SK-N-SH (cell line): ENCODE measurements at regions not wholly inside any gene's neighbourhood (a gene's known extent, or its start where the extent isn't known, plus 50 kb on each side); places are given as distances from the start of the nearest gene placed in this dataset.

ENCODE experiments used
- CTCF ChIA-PET: fragments of 300-600, 350-600 bp; formaldehyde crosslinking; extraction: SDS; loops from one replicate; lab custom pipeline; 2021; lab: Yijun Ruan, JAX
- POLR2A ChIA-PET: fragments of 350-600 bp; sonication (Branson Sonifier 250); formaldehyde crosslinking; extraction: SDS; loops from one replicate; lab custom pipeline; 2020; ENCODE audit warnings: antibody characterized with exemption, inconsistent platforms; lab: Yijun Ruan, JAX
- DNase-seq: peaks from one replicate; pipeline ENCODE4 v3.0.0; 2012
- H2AFZ ChIP-seq: fragments of 200-600 bp; sonication (generic); 2 replicates; pipeline ENCODE4 v1.8.1; 2016; ENCODE audit warnings: antibody characterized with exemption, mild to moderate bottlenecking, low read depth
- H3F3A ChIP-seq: fragments of 200-600 bp; sonication (generic); replicated peaks from 2 replicates; pipeline ENCODE3; 2016; ENCODE audit warnings: antibody characterized with exemption, mild to moderate bottlenecking; ENCODE audit not compliant: insufficient read depth
- H3K27ac ChIP-seq, 2 experiments: fragments of 200-500 bp in 1 of 2; fragments of 200-600 bp in 1 of 2; sonication (Bioruptor generic) in 1 of 2; sonication (generic), shearing (Covaris generic) in 1 of 2; 2 replicates each; pipeline versions ENCODE4 v1.5.1 to v1.6.1; 2014 to 2016; ENCODE audit warnings: low read depth in 2 of 2, inconsistent platforms in 1 of 2, low read length in 1 of 2, mild to moderate bottlenecking in 1 of 2, mixed read lengths in 1 of 2
- H3K27me3 ChIP-seq: fragments of 200-600 bp; sonication (generic), shearing (Covaris generic); 2 replicates; pipeline ENCODE4 v1.6.1; 2016; ENCODE audit warnings: mixed run types; ENCODE audit not compliant: insufficient read depth
- H3K36me3 ChIP-seq, 2 experiments: fragments of 200-500 bp in 1 of 2; fragments of 200-600 bp in 1 of 2; sonication (Bioruptor generic) in 1 of 2; sonication (generic) in 1 of 2; replicated peaks in 1 of 2; 2 replicates each; pipeline versions ENCODE3 to v1.5.1; 2014 to 2016; ENCODE audit warnings: low read length in 1 of 2, mild to moderate bottlenecking in 1 of 2; ENCODE audit not compliant: insufficient read depth in 2 of 2, control insufficient read depth in 1 of 2
- H3K4me1 ChIP-seq, 2 experiments: fragments of 200-500 bp in 1 of 2; fragments of 200-600 bp in 1 of 2; sonication (Bioruptor generic) in 1 of 2; sonication (generic), shearing (Covaris generic) in 1 of 2; 2 replicates each; pipeline versions ENCODE4 v1.5.1 to v1.6.1; 2014 to 2016; ENCODE audit warnings: low read depth in 1 of 2, low read length in 1 of 2, mixed run types in 1 of 2; ENCODE audit not compliant: insufficient read depth in 2 of 2, control insufficient read depth in 1 of 2
- H3K4me2 ChIP-seq: fragments of 200-600 bp; sonication (generic), shearing (Covaris generic); 2 replicates; pipeline ENCODE4 v1.6.1; 2017; ENCODE audit warnings: mixed run types
- H3K4me3 ChIP-seq, 2 experiments: fragments of 200-500 bp in 1 of 2; fragments of 200-600 bp in 1 of 2; sonication (Bioruptor generic) in 1 of 2; sonication (generic), shearing (Covaris generic) in 1 of 2; 2 replicates each; pipeline versions ENCODE4 v1.5.1 to v1.8.1; 2014 to 2016; ENCODE audit warnings: low read depth in 2 of 2, inconsistent platforms in 1 of 2, low read length in 1 of 2, mild to moderate bottlenecking in 1 of 2, mixed read lengths in 1 of 2, moderate library complexity in 1 of 2
- H3K79me2 ChIP-seq: fragments of 200-600 bp; sonication (generic); 2 replicates; pipeline ENCODE4 v1.8.1; 2017; ENCODE audit warnings: mild to moderate bottlenecking; ENCODE audit not compliant: insufficient read depth
- H3K9ac ChIP-seq: fragments of 200-600 bp; sonication (generic); 2 replicates; pipeline ENCODE4 v1.6.1; 2017; ENCODE audit warnings: mixed run types
- H3K9me2 ChIP-seq: fragments of 200-600 bp; sonication (generic); 2 replicates; pipeline ENCODE4 v1.6.1; 2017; ENCODE audit warnings: mixed run types
- H3K9me3 ChIP-seq: fragments of 200-600 bp; sonication (generic); 2 replicates; pipeline ENCODE4 v1.6.1; 2017; ENCODE audit warnings: mixed run types, mild to moderate bottlenecking, moderate library complexity
- H4K20me1 ChIP-seq: fragments of 200-600 bp; sonication (generic); 2 replicates; pipeline ENCODE4 v1.6.1; 2017; ENCODE audit warnings: mild to moderate bottlenecking, mixed run types; ENCODE audit not compliant: insufficient read depth
- CHD2 ChIP-seq: fragments of 150-350 bp; IDR thresholded peaks from 2 replicates; pipeline ENCODE4 v1.6.1; 2018; ENCODE audit warnings: low read length; ENCODE audit not compliant: partially characterized antibody
- CTCF ChIP-seq: fragments of 200-600 bp; sonication (generic); IDR thresholded peaks from 2 replicates; pipeline ENCODE4 v1.6.1; 2017; ENCODE audit warnings: antibody characterized with exemption, mild to moderate bottlenecking, moderate library complexity
- EP300 ChIP-seq, 2 experiments: IDR thresholded peaks; 2 replicates each; pipeline versions ENCODE4 v1.4.0 to v1.6.1; 2012; ENCODE audit warnings: borderline replicate concordance in 1 of 2, low read depth in 1 of 2, low read length in 1 of 2
- GATA2 ChIP-seq: sonication (generic); formaldehyde crosslinking; IDR thresholded peaks from 2 replicates; pipeline ENCODE4 v1.5.0; 2020; ENCODE audit warnings: mild to moderate bottlenecking, missing genetic modification reagents
- IRF3 ChIP-seq: fragments of 150-350 bp; IDR thresholded peaks from 2 replicates; pipeline ENCODE4 v1.6.1; 2016; ENCODE audit warnings: mild to moderate bottlenecking, low read depth, low read length
- JUND ChIP-seq: IDR thresholded peaks from 2 replicates; pipeline ENCODE4 v1.4.0; 2012
- MAX ChIP-seq: IDR thresholded peaks from 2 replicates; pipeline ENCODE4 v1.4.0; 2012; ENCODE audit warnings: low read depth
- MEF2A ChIP-seq: IDR thresholded peaks from 2 replicates; pipeline ENCODE4 v1.4.0; 2012; ENCODE audit warnings: low read depth, borderline replicate concordance
- NRF1 ChIP-seq: IDR thresholded peaks from 2 replicates; pipeline ENCODE4 v1.6.1; 2012; ENCODE audit warnings: low read depth, mild to moderate bottlenecking, low read length
- PBX3 ChIP-seq: IDR thresholded peaks from 2 replicates; pipeline ENCODE4; 2012
- RAD21 ChIP-seq: IDR thresholded peaks from 2 replicates; pipeline ENCODE4 v1.6.1; 2012; ENCODE audit warnings: mild to moderate bottlenecking, low read length
- RCOR1 ChIP-seq: fragments of 150-350 bp; IDR thresholded peaks from 2 replicates; pipeline ENCODE4 v1.6.1; 2017; ENCODE audit warnings: antibody characterized with exemption, low read length
- REST ChIP-seq: IDR thresholded peaks from 2 replicates; pipeline ENCODE4 v1.6.1; 2012; ENCODE audit warnings: mild to moderate bottlenecking, low read depth, low read length, moderate library complexity
- RXRA ChIP-seq: IDR thresholded peaks from 2 replicates; pipeline ENCODE4 v1.4.0; 2012; ENCODE audit warnings: low read depth, mild to moderate bottlenecking, borderline replicate concordance
- SMC3 ChIP-seq: IDR thresholded peaks from 2 replicates; pipeline ENCODE4 v1.6.1; 2012; ENCODE audit warnings: low read depth, low read length, improper control_type of control experiment
- USF1 ChIP-seq: IDR thresholded peaks from 2 replicates; pipeline ENCODE4 v1.4.0; 2012; ENCODE audit warnings: low read depth, borderline replicate concordance
- USF2 ChIP-seq: fragments of 150-350 bp; IDR thresholded peaks from 2 replicates; pipeline ENCODE4 v1.6.1; 2017; ENCODE audit warnings: antibody characterized with exemption, low read length, low read depth, borderline replicate concordance
- ZBTB33 ChIP-seq: IDR thresholded peaks from 2 replicates; pipeline ENCODE4 v1.4.0; 2012; ENCODE audit warnings: low read depth, borderline replicate concordance
- whole genome bisulfite sequencing: methylation state at CpG from one replicate; pipeline ENCODE4 v1.1.6; 2017; ENCODE audit warnings: low lambda C conversion rate; 5-methylcytosine and 5-hydroxymethylcytosine counted together

- Histone ChIP-seq H3K4me2 (no peak overlapping the region), H3K9me2 (no peaks in the 10 kb centered on the region), H3F3A (no peaks in the 10 kb centered on the region), H3K4me1 (peaks cover 0 to 19% of the 10 kb centered on the region in 2 experiments; a peak in 2 of 4 replicates), H3K9ac (no peak overlapping the region), H4K20me1 (no peaks in the 10 kb centered on the region), H2AFZ (no peak overlapping the region), H3K27ac (no peak overlapping the region), H3K79me2 (no peaks in the 10 kb centered on the region), H3K27me3 (no peaks in the 10 kb centered on the region), H3K36me3 (no peaks in the 10 kb centered on the region), H3K9me3 (no peaks in the 10 kb centered on the region), H3K4me3 (no peak overlapping the region)
- POLR2A ChIA-PET = no interaction called here
- DNase-seq = no peak
- no peak for TF ChIP-seq RXRA
- no peak for TF ChIP-seq IRF3
- TF ChIP-seq RAD21 = no peak
- no peak for TF ChIP-seq GATA2
- TF ChIP-seq JUND = no peak
- TF ChIP-seq ZBTB33 = no peak
- TF ChIP-seq PBX3 = no peak
- no peak for TF ChIP-seq USF2
- no peak for TF ChIP-seq CHD2
- TF ChIP-seq RCOR1 = no peak
- TF ChIP-seq MAX = no peak
- no peak for TF ChIP-seq MEF2A
- TF ChIP-seq NRF1 = no peak
- TF ChIP-seq SMC3 = no peak
- TF ChIP-seq EP300 (IDR thresholded peaks at IDR 0.05; ENCODE audit: borderline replicate concordance in 1 of 2, low read depth in 1 of 2, low read length in 1 of 2) = no peak
- no peak for TF ChIP-seq USF1
- no peak for TF ChIP-seq REST
- TF ChIP-seq CTCF = no peak
- WGBS = 58% methylated on average over 10 of the region's 10 CpGs
- CTCF ChIA-PET = interaction anchor here (1.0 to 1.5 kb wide), 2 partner anchors 13 to 852 kb away, joined by 3 to 5 read pairs; no protein-coding TSS in a partner anchor
These were observed 403.0 kb upstream of the ID2 start for GRCh38 chr2:8278709-8279354.
